ENCODE measurements at regions not wholly inside any gene's neighbourhood (a gene's known extent, or its start where the extent isn't known, plus 50 kb on each side); places are given as distances from the start of the nearest gene placed in this dataset.

DNA sequence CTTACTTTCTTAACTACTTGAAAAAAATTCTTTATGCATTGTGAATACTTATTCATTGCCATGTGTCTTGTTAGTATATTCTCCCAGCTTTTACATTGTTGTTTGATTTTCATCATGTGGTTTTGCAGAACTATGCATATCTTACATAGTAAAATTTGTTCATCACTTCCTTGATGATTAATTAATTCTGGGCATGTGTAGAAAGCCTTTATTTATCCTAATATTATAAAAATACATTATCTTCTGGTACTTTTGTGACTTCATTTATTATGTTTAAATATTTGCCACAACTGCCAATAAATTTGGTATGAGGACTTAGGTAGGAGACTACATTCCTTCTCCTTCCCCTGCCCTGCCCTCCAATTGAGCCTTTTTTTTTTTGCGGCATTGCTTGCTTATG, 166.0 kb upstream of the ZNF32 start:
- RAD21 ChIA-PET (ENCODE audit: low non-redundant PET in 1 of 2, low total read pairs in 2 of 2, uncharacterized antibody in 2 of 2, unreplicated experiment in 2 of 2) = no interaction called here
- CTCF ChIA-PET = no interaction called here

DNA sequence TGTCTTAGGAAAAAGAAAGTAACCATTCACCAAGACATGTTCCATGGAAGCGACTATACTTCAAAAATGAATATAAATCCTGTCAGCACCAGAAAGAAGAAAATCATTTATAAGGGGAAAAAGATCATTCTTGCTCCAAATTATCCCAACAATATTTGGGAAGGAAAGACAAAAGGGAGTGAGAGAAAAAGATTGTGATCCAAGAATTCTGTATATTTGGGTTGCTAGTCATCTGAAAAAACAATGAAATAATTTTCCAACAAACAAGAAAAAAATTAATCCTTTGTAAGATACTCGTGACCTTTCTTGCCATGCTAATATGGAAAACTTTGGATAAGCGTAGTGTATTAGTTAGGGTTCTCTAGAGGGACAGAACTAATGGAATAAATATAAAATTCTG, 163.2 kb upstream of the ZNF32 start:
- no peaks in the 10 kb centered on the region for H3K4me1 ChIP-seq (ENCODE audit: control insufficient read depth in 1 of 2, insufficient read depth in 2 of 2, low read length in 2 of 2)
- ATAC-seq (no peak), DNase-seq (ENCODE audit: low read depth, low spot score) (no peak)
- intact Hi-C loops (cut with micrococcal nuclease) = loop anchor here (2.0 kb wide), 1 partner anchor 15 kb away; no protein-coding TSS in a partner anchor
- H3K4me2 ChIP-seq (ENCODE audit: low read length) = no peak overlapping the region
- no peaks in the 10 kb centered on the region for H4K20me1 ChIP-seq (ENCODE audit: insufficient read depth)
- H3K27ac ChIP-seq (ENCODE audit: low read depth, low read length) = no peak overlapping the region
- no peak overlapping the region for H3K4me3 ChIP-seq (replicated peaks in 1 of 2; ENCODE audit: low read depth in 1 of 2, low read length in 2 of 2)
- no peak overlapping the region for H2AFZ ChIP-seq (ENCODE audit: low read depth, low read length, poor library complexity, severe bottlenecking)
- no TSS peak for BruUV-seq (replicated peaks)
- POLR2A ChIA-PET = no interaction called here
- no peak overlapping the region for H3K9ac ChIP-seq (ENCODE audit: low read length)
- RAD21 ChIA-PET (ENCODE audit: low non-redundant PET in 1 of 2, low total read pairs in 2 of 2, uncharacterized antibody in 2 of 2, unreplicated experiment in 2 of 2) = no interaction called here
- no peaks in the 10 kb centered on the region for H3K9me2 ChIP-seq (ENCODE audit: insufficient read depth)
- no peaks in the 10 kb centered on the region for H3K9me3 ChIP-seq (ENCODE audit: control insufficient read depth in 1 of 2, insufficient read depth in 1 of 2, low read depth in 1 of 2, low read length in 2 of 2)
- no peaks in the 10 kb centered on the region for H3K36me3 ChIP-seq (ENCODE audit: control insufficient read depth in 1 of 2, insufficient read depth in 2 of 2, low read length in 2 of 2)
- peaks cover 24% of the 10 kb centered on the region for H3K27me3 ChIP-seq (ENCODE audit: insufficient read depth, low read length)
- H3K79me2 ChIP-seq (ENCODE audit: insufficient read depth, low read length) = no peaks in the 10 kb centered on the region
- CTCF ChIA-PET = no interaction called here
- TF ChIP-seq, protein P1, sequence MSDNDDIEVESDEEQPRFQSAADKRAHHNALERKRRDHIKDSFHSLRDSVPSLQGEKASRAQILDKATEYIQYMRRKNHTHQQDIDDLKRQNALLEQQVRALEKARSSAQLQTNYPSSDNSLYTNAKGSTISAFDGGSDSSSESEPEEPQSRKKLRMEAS (IDR thresholded peaks at IDR 0.05) = no peak
- TF ChIP-seq CBX3 (IDR thresholded peaks at IDR 0.05; ENCODE audit: low read depth) (no peak), RAD21 (IDR thresholded peaks at IDR 0.05; ENCODE audit: low read depth) (no peak), YY1 (IDR thresholded peaks at IDR 0.05; ENCODE audit: extremely low read depth, insufficient replicate concordance, low read depth, low read length) (no peak), ZNF274 (IDR thresholded peaks at IDR 0.05; ENCODE audit: low read depth, low read length) (no peak), POLR2A (IDR thresholded peaks at IDR 0.05; ENCODE audit: borderline replicate concordance, extremely low read depth, insufficient read depth, insufficient read length) (no peak), SRF (IDR thresholded peaks at IDR 0.05; ENCODE audit: low read depth) (no peak), JUND (IDR thresholded peaks at IDR 0.05) (no peak), EGR1 (IDR thresholded peaks at IDR 0.05; ENCODE audit: low read depth) (no peak), POLR2AphosphoS5 (IDR thresholded peaks at IDR 0.05; ENCODE audit: low read depth, low read length) (no peak), TCF7L2 (IDR thresholded peaks at IDR 0.05; ENCODE audit: borderline replicate concordance, extremely low read depth, insufficient read depth, insufficient read length) (no peak)
- TF ChIP-seq, protein P2, sequence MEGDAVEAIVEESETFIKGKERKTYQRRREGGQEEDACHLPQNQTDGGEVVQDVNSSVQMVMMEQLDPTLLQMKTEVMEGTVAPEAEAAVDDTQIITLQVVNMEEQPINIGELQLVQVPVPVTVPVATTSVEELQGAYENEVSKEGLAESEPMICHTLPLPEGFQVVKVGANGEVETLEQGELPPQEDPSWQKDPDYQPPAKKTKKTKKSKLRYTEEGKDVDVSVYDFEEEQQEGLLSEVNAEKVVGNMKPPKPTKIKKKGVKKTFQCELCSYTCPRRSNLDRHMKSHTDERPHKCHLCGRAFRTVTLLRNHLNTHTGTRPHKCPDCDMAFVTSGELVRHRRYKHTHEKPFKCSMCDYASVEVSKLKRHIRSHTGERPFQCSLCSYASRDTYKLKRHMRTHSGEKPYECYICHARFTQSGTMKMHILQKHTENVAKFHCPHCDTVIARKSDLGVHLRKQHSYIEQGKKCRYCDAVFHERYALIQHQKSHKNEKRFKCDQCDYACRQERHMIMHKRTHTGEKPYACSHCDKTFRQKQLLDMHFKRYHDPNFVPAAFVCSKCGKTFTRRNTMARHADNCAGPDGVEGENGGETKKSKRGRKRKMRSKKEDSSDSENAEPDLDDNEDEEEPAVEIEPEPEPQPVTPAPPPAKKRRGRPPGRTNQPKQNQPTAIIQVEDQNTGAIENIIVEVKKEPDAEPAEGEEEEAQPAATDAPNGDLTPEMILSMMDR (IDR thresholded peaks at IDR 0.05 in 2 of 3, conservative IDR thresholded peaks at IDR 0.05 in 1 of 3; ENCODE audit: borderline replicate concordance in 1 of 3, insufficient read depth in 1 of 3, low read depth in 2 of 3, low read length in 2 of 3) = no peak
- TF ChIP-seq, protein P3, sequence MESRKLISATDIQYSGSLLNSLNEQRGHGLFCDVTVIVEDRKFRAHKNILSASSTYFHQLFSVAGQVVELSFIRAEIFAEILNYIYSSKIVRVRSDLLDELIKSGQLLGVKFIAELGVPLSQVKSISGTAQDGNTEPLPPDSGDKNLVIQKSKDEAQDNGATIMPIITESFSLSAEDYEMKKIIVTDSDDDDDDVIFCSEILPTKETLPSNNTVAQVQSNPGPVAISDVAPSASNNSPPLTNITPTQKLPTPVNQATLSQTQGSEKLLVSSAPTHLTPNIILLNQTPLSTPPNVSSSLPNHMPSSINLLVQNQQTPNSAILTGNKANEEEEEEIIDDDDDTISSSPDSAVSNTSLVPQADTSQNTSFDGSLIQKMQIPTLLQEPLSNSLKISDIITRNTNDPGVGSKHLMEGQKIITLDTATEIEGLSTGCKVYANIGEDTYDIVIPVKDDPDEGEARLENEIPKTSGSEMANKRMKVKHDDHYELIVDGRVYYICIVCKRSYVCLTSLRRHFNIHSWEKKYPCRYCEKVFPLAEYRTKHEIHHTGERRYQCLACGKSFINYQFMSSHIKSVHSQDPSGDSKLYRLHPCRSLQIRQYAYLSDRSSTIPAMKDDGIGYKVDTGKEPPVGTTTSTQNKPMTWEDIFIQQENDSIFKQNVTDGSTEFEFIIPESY (IDR thresholded peaks at IDR 0.05; ENCODE audit: extremely low read depth, insufficient replicate concordance, low read length) = no peak

More for the DNA sequence above, 166.0 kb upstream of the ZNF32 start:
- H3K9ac ChIP-seq (ENCODE audit: low read length) = no peak overlapping the region
- no peaks in the 10 kb centered on the region for H3K4me1 ChIP-seq (ENCODE audit: control insufficient read depth in 1 of 2, insufficient read depth in 2 of 2, low read length in 2 of 2)
- no TSS peak for BruUV-seq (replicated peaks)
- ATAC-seq = no peak
- H3K9me2 ChIP-seq (ENCODE audit: insufficient read depth) = no peaks in the 10 kb centered on the region
- no peak overlapping the region for H3K4me2 ChIP-seq (ENCODE audit: low read length)
- no peaks in the 10 kb centered on the region for H4K20me1 ChIP-seq (ENCODE audit: insufficient read depth)
- H3K4me3 ChIP-seq (replicated peaks in 1 of 2; ENCODE audit: low read depth in 1 of 2, low read length in 2 of 2) = no peak overlapping the region
- no peak overlapping the region for H3K27ac ChIP-seq (ENCODE audit: low read depth, low read length)
- H3K79me2 ChIP-seq (ENCODE audit: insufficient read depth, low read length) = no peaks in the 10 kb centered on the region
- no peaks in the 10 kb centered on the region for H3K9me3 ChIP-seq (ENCODE audit: control insufficient read depth in 1 of 2, insufficient read depth in 1 of 2, low read depth in 1 of 2, low read length in 2 of 2)
- H3K36me3 ChIP-seq (ENCODE audit: control insufficient read depth in 1 of 2, insufficient read depth in 2 of 2, low read length in 2 of 2) = no peaks in the 10 kb centered on the region
- POLR2A ChIA-PET = no interaction called here
- no peak overlapping the region for H2AFZ ChIP-seq (ENCODE audit: low read depth, low read length, poor library complexity, severe bottlenecking)
- intact Hi-C loops (cut with micrococcal nuclease) = no loop called here
- DNase-seq (ENCODE audit: low read depth, low spot score) = no peak
- H3K27me3 ChIP-seq (ENCODE audit: insufficient read depth, low read length) = peaks cover 24% of the 10 kb centered on the region
- TF ChIP-seq, protein P3 (IDR thresholded peaks at IDR 0.05; ENCODE audit: extremely low read depth, insufficient replicate concordance, low read length) = no peak

Data from HCT116 (cell line).